Lower lobe of right lung (tissue), 2 donors: ENCODE measurements at regions not wholly inside any gene's neighbourhood (a gene's known extent, or its start where the extent isn't known, plus 50 kb on each side); places are given as distances from the start of the nearest gene placed in this dataset.
"Not testable (repeated sequence)": the region's sequence is repeated elsewhere in the genome, so short reads cannot be mapped to it uniquely, and the experiment has no call there.

Experiments
- ATAC-seq, 2 donors: fragments of 200-7000 bp; cut with Tn5 transposase; one replicate each; pipeline ENCODE4 v1.9.1; 2020 to 2022; ENCODE audit warnings: mild to moderate bottlenecking in 2 of 2, moderate library complexity in 2 of 2
- DNase-seq: peaks from one replicate; pipeline ENCODE4 v3.0.0-alpha.2; 2020
- H3K27ac ChIP-seq: fragments of 200-600 bp; one replicate; pipeline ENCODE4 v1.8.0; 2022
- H3K27me3 ChIP-seq: fragments of 200-600 bp; one replicate; pipeline ENCODE4 v1.8.0; 2022; ENCODE audit warnings: low read depth
- H3K36me3 ChIP-seq: fragments of 200-600 bp; one replicate; pipeline ENCODE4 v1.8.0; 2022; ENCODE audit warnings: mild to moderate bottlenecking
- H3K4me1 ChIP-seq: fragments of 200-600 bp; one replicate; pipeline ENCODE4 v1.8.0; 2022
- H3K4me3 ChIP-seq: fragments of 200-600 bp; one replicate; pipeline ENCODE4 v1.8.0; 2022; ENCODE audit warnings: mild to moderate bottlenecking
- H3K9me3 ChIP-seq: fragments of 200-600 bp; one replicate; pipeline ENCODE4 v1.8.0; 2022
- intact Hi-C: fragments of 100-400 bp; cut with DNase I; formaldehyde crosslinking; loops from one replicate; pipeline ENCODE4 v1.11.0; 2022
- donor health status: DM: no; HTN: yes; CAD: no; lungs with severe emphysema.

DNA sequence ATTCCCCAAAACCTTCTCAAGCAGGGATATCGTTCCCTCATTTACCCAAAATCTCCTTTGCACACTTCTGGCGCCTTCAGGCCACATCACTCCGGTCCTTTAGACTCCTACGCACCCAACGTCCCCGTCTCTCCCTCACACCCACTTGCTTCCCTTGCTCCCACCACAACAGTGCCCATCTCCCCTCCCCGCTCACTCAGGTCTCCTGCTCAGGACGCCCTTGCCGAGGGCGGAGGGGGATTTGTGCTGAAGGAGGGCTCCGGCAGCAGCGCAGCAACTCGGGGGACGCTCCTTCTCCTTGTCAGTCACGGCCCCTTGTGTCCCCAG, 71.6 kb downstream of the PCMTD2 start:
- intact Hi-C loops, H3K4me3 ChIP-seq, H3K9me3 ChIP-seq, H3K36me3 ChIP-seq, H3K27ac ChIP-seq, DNase-seq, H3K4me1 ChIP-seq, ATAC-seq: not testable (repeated sequence)
- H3K27me3 ChIP-seq: peaks cover 15% of the 10 kb centered on the region

GRCh38 chr20:64327550-64328317, 72.2 kb downstream of the PCMTD2 start:
- DNase-seq, H3K9me3 ChIP-seq, H3K4me3 ChIP-seq, H3K27ac ChIP-seq, H3K36me3 ChIP-seq, intact Hi-C loops, H3K4me1 ChIP-seq: not testable (repeated sequence)
- ATAC-seq: peak; percentile 95 to 98
- peaks cover 20% of the 10 kb centered on the region for H3K27me3 ChIP-seq

DNA sequence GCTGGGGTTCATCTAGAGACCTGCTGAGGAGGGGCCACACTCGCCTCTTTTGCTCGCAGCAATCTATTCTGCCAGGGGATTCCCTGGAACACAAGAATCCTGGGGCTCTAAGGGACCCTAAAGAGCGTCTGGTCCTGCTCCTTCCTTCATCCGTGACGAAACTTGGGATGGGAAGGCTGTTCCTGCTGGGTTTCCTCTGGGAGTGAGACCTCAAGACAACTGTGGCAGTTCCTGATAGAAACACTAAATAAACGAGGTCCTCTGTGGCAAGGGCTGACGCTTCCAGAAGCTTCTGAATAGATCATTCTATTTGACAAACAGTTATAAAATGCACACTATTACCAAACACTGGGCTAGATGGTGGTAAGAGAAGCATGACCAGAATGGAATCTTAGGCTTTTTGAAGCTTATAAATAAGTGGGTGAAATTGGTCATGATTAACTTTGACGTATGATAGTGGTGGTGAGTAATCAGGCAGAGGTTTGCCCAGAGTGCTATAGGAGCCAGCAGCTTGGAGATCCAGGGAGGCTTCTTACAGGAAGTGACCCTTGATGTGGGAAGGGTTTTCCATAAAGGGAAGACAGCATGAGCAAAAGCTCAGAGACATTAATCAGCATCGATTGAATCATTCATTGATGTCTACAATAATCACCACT, 73.2 kb downstream of the PCMTD2 start:
- H3K9me3 ChIP-seq, H3K4me3 ChIP-seq, H3K27ac ChIP-seq, ATAC-seq, H3K36me3 ChIP-seq, intact Hi-C loops, DNase-seq, H3K4me1 ChIP-seq: not testable (repeated sequence)
- H3K27me3 ChIP-seq: peaks cover 30% of the 10 kb centered on the region

DNA sequence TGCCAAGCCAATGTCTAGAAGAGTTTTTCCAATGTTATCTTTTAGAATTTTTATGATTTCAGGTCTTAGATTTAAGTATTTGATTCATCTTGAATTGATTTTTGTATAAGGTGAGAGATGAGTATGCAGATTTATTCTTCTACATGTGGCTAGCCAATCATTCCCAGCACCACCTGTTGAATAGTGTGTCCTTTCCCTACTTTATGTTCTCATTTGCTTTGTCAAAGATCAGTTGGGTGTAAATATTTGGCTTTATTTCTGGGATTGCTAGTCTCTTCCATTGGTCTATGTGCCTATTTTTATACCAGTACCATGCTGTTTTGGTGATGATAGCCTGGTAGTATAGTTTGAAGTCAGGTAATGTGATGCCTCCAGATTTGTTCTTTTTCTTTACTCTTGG, 77.1 kb downstream of the PCMTD2 start:
- H3K36me3 ChIP-seq, H3K4me1 ChIP-seq, intact Hi-C loops, ATAC-seq, H3K27ac ChIP-seq, DNase-seq, H3K4me3 ChIP-seq, H3K9me3 ChIP-seq: not testable (repeated sequence)
- peaks cover 22% of the 10 kb centered on the region for H3K27me3 ChIP-seq
